SK-N-SH (cell line): ENCODE measurements at regions not wholly inside any gene's neighbourhood (a gene's known extent, or its start where the extent isn't known, plus 50 kb on each side); places are given as distances from the start of the nearest gene placed in this dataset.

ENCODE experiments used
- CTCF ChIA-PET: fragments of 300-600, 350-600 bp; formaldehyde crosslinking; extraction: SDS; loops from one replicate; lab custom pipeline; 2021; lab: Yijun Ruan, JAX
- POLR2A ChIA-PET: fragments of 350-600 bp; sonication (Branson Sonifier 250); formaldehyde crosslinking; extraction: SDS; loops from one replicate; lab custom pipeline; 2020; ENCODE audit warnings: antibody characterized with exemption, inconsistent platforms; lab: Yijun Ruan, JAX
- DNase-seq: peaks from one replicate; pipeline ENCODE4 v3.0.0; 2012
- H2AFZ ChIP-seq: fragments of 200-600 bp; sonication (generic); 2 replicates; pipeline ENCODE4 v1.8.1; 2016; ENCODE audit warnings: antibody characterized with exemption, mild to moderate bottlenecking, low read depth
- H3F3A ChIP-seq: fragments of 200-600 bp; sonication (generic); replicated peaks from 2 replicates; pipeline ENCODE3; 2016; ENCODE audit warnings: antibody characterized with exemption, mild to moderate bottlenecking; ENCODE audit not compliant: insufficient read depth
- H3K27ac ChIP-seq, 2 experiments: fragments of 200-500 bp in 1 of 2; fragments of 200-600 bp in 1 of 2; sonication (Bioruptor generic) in 1 of 2; sonication (generic), shearing (Covaris generic) in 1 of 2; 2 replicates each; pipeline versions ENCODE4 v1.5.1 to v1.6.1; 2014 to 2016; ENCODE audit warnings: low read depth in 2 of 2, inconsistent platforms in 1 of 2, low read length in 1 of 2, mild to moderate bottlenecking in 1 of 2, mixed read lengths in 1 of 2
- H3K27me3 ChIP-seq: fragments of 200-600 bp; sonication (generic), shearing (Covaris generic); 2 replicates; pipeline ENCODE4 v1.6.1; 2016; ENCODE audit warnings: mixed run types; ENCODE audit not compliant: insufficient read depth
- H3K36me3 ChIP-seq, 2 experiments: fragments of 200-500 bp in 1 of 2; fragments of 200-600 bp in 1 of 2; sonication (Bioruptor generic) in 1 of 2; sonication (generic) in 1 of 2; replicated peaks in 1 of 2; 2 replicates each; pipeline versions ENCODE3 to v1.5.1; 2014 to 2016; ENCODE audit warnings: low read length in 1 of 2, mild to moderate bottlenecking in 1 of 2; ENCODE audit not compliant: insufficient read depth in 2 of 2, control insufficient read depth in 1 of 2
- H3K4me1 ChIP-seq, 2 experiments: fragments of 200-500 bp in 1 of 2; fragments of 200-600 bp in 1 of 2; sonication (Bioruptor generic) in 1 of 2; sonication (generic), shearing (Covaris generic) in 1 of 2; 2 replicates each; pipeline versions ENCODE4 v1.5.1 to v1.6.1; 2014 to 2016; ENCODE audit warnings: low read depth in 1 of 2, low read length in 1 of 2, mixed run types in 1 of 2; ENCODE audit not compliant: insufficient read depth in 2 of 2, control insufficient read depth in 1 of 2
- H3K4me2 ChIP-seq: fragments of 200-600 bp; sonication (generic), shearing (Covaris generic); 2 replicates; pipeline ENCODE4 v1.6.1; 2017; ENCODE audit warnings: mixed run types
- H3K4me3 ChIP-seq, 2 experiments: fragments of 200-500 bp in 1 of 2; fragments of 200-600 bp in 1 of 2; sonication (Bioruptor generic) in 1 of 2; sonication (generic), shearing (Covaris generic) in 1 of 2; 2 replicates each; pipeline versions ENCODE4 v1.5.1 to v1.8.1; 2014 to 2016; ENCODE audit warnings: low read depth in 2 of 2, inconsistent platforms in 1 of 2, low read length in 1 of 2, mild to moderate bottlenecking in 1 of 2, mixed read lengths in 1 of 2, moderate library complexity in 1 of 2
- H3K79me2 ChIP-seq: fragments of 200-600 bp; sonication (generic); 2 replicates; pipeline ENCODE4 v1.8.1; 2017; ENCODE audit warnings: mild to moderate bottlenecking; ENCODE audit not compliant: insufficient read depth
- H3K9ac ChIP-seq: fragments of 200-600 bp; sonication (generic); 2 replicates; pipeline ENCODE4 v1.6.1; 2017; ENCODE audit warnings: mixed run types
- H3K9me2 ChIP-seq: fragments of 200-600 bp; sonication (generic); 2 replicates; pipeline ENCODE4 v1.6.1; 2017; ENCODE audit warnings: mixed run types
- H3K9me3 ChIP-seq: fragments of 200-600 bp; sonication (generic); 2 replicates; pipeline ENCODE4 v1.6.1; 2017; ENCODE audit warnings: mixed run types, mild to moderate bottlenecking, moderate library complexity
- H4K20me1 ChIP-seq: fragments of 200-600 bp; sonication (generic); 2 replicates; pipeline ENCODE4 v1.6.1; 2017; ENCODE audit warnings: mild to moderate bottlenecking, mixed run types; ENCODE audit not compliant: insufficient read depth
- ELF1 ChIP-seq: IDR thresholded peaks from 2 replicates; pipeline ENCODE4 v1.4.0; 2012
- FOXM1 ChIP-seq: IDR thresholded peaks from 2 replicates; pipeline ENCODE4 v1.4.0; 2012; ENCODE audit warnings: low read depth, mild to moderate bottlenecking
- GABPA ChIP-seq: IDR thresholded peaks from 2 replicates; pipeline ENCODE4 v1.4.0; 2012; ENCODE audit warnings: low read depth, mild to moderate bottlenecking
- JUND ChIP-seq: IDR thresholded peaks from 2 replicates; pipeline ENCODE4 v1.4.0; 2012
- MEF2A ChIP-seq: IDR thresholded peaks from 2 replicates; pipeline ENCODE4 v1.4.0; 2012; ENCODE audit warnings: low read depth, borderline replicate concordance
- NRF1 ChIP-seq: IDR thresholded peaks from 2 replicates; pipeline ENCODE4 v1.6.1; 2012; ENCODE audit warnings: low read depth, mild to moderate bottlenecking, low read length
- RAD21 ChIP-seq: IDR thresholded peaks from 2 replicates; pipeline ENCODE4 v1.6.1; 2012; ENCODE audit warnings: mild to moderate bottlenecking, low read length
- TEAD4 ChIP-seq: IDR thresholded peaks from 2 replicates; pipeline ENCODE4 v1.4.0; 2012; ENCODE audit warnings: mild to moderate bottlenecking, borderline replicate concordance; ENCODE audit not compliant: insufficient read depth
- YY1 ChIP-seq: IDR thresholded peaks from 2 replicates; pipeline ENCODE4 v1.4.0; 2012; ENCODE audit warnings: low read depth, mild to moderate bottlenecking
- WGBS: methylation state at CpG from one replicate; pipeline ENCODE4 v1.1.6; 2017; ENCODE audit warnings: low lambda C conversion rate; 5-methylcytosine and 5-hydroxymethylcytosine counted together
- TF ChIP-seq, protein P1 (sequence below): fragments of 150-350 bp; IDR thresholded peaks from 2 replicates; pipeline ENCODE4 v1.6.1; 2016; ENCODE audit warnings: mild to moderate bottlenecking, low read depth, low read length

DNA sequence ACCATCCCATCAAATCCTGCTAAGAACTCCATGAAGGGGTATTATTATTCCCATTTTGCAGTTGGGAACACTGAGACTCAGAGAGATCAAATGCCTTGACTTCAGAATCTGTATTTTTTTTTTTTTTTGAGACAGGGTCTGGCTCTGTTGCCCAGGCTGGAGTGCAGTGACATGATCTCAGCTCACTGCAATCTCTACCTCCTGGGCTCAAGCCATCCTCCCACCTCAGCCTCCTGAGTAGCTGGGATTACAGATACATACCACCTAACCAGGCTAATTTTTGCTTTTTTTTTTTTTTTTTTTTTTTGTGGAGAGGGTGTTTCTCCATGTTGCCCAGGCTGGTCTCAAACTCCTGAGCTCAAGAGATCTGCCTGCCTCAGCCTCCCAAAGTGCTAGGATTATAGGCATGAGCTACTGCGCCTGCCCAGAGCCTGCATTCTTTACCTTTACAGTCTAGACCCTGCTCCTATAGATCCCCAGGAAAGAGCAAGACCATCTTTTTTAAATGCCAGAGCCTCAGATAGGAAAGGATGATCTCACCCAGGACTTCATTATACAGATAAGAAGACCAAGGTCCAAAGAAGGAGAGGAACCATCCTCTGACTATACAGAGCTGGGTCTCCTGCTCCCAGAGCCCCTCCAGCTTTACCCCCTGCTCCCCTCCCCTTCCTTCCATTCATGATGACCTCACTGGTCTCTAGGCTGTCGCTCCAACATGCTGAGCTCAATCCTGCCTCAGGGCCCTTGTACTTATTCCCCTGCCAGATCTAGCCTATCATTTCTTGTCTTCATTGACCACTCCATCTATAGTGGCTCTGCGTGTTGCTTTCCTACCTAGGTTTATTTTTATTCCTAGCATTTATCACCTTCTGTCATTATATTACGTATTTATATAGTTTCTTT, 138.6 kb downstream of the CEBPB start:
- no peak overlapping the region for H3K9ac ChIP-seq
- no peaks in the 10 kb centered on the region for H4K20me1 ChIP-seq
- ChIA-PET POLR2A (no interaction called here), CTCF (interaction anchor here (1.4 kb wide), 1 partner anchor 16 kb away, joined by 4 read pairs; no protein-coding TSS in a partner anchor)
- no peaks in the 10 kb centered on the region for H3K79me2 ChIP-seq
- no peak for DNase-seq
- H3K9me2 ChIP-seq = no peaks in the 10 kb centered on the region
- no peak overlapping the region for H2AFZ ChIP-seq
- H3F3A ChIP-seq = no peaks in the 10 kb centered on the region
- no peak overlapping the region for H3K4me3 ChIP-seq
- H3K4me1 ChIP-seq = no peaks in the 10 kb centered on the region
- H3K27me3 ChIP-seq = no peaks in the 10 kb centered on the region
- H3K9me3 ChIP-seq = no peaks in the 10 kb centered on the region
- H3K4me2 ChIP-seq = no peak overlapping the region
- H3K27ac ChIP-seq = no peak overlapping the region
- WGBS = 86% methylated on average over 4 of the region's 4 CpGs
- no peaks in the 10 kb centered on the region for H3K36me3 ChIP-seq
- TF ChIP-seq YY1 (no peak), FOXM1 (no peak)
- TF ChIP-seq, protein P1, sequence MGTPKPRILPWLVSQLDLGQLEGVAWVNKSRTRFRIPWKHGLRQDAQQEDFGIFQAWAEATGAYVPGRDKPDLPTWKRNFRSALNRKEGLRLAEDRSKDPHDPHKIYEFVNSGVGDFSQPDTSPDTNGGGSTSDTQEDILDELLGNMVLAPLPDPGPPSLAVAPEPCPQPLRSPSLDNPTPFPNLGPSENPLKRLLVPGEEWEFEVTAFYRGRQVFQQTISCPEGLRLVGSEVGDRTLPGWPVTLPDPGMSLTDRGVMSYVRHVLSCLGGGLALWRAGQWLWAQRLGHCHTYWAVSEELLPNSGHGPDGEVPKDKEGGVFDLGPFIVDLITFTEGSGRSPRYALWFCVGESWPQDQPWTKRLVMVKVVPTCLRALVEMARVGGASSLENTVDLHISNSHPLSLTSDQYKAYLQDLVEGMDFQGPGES = no peak

DNA sequence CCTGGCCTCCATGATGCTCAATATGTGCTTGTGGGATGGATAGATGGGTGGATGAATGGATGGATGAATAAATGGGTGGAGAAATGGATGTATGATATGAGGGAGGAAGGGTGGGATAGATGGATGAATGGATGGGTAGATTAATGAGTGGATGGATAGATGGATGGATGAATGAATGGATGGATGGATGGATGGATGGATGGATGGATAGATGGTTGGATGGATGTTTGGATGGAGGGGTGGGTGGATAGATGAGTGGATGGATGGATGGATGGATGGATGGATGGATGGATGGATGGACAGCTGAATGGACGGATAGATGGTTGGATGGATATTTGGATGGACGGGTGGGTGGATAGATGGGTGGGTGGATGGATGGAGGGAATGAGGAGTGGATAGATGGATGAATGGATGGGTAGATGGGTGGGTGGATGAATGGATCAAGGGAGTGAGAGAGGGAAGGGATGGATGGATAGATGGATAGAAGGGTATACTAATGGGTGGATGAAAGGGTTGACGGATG, 139.4 kb downstream of the CEBPB start:
- WGBS = 89% methylated on average over 3 of the region's 3 CpGs
- H3K79me2 ChIP-seq = no peaks in the 10 kb centered on the region
- no peaks in the 10 kb centered on the region for H3K4me1 ChIP-seq
- no peak overlapping the region for H3K4me3 ChIP-seq
- DNase-seq = no peak
- CTCF ChIA-PET = interaction anchor here (1.4 kb wide), 1 partner anchor 15 kb away, joined by 4 read pairs; no protein-coding TSS in a partner anchor
- no peak overlapping the region for H3K4me2 ChIP-seq
- no peak overlapping the region for H3K9ac ChIP-seq
- no peaks in the 10 kb centered on the region for H3K27me3 ChIP-seq
- no peak for TF ChIP-seq ELF1
- TF ChIP-seq GABPA = no peak
- TF ChIP-seq, all 33 proteins: peak for 0
- POLR2A ChIA-PET = no interaction called here
- no peaks in the 10 kb centered on the region for H3K9me2 ChIP-seq
- H3F3A ChIP-seq = no peaks in the 10 kb centered on the region
- H3K27ac ChIP-seq = no peak overlapping the region
- H3K9me3 ChIP-seq = no peaks in the 10 kb centered on the region
- H2AFZ ChIP-seq = no peak overlapping the region
- H3K36me3 ChIP-seq = no peaks in the 10 kb centered on the region
- H4K20me1 ChIP-seq = no peaks in the 10 kb centered on the region

DNA sequence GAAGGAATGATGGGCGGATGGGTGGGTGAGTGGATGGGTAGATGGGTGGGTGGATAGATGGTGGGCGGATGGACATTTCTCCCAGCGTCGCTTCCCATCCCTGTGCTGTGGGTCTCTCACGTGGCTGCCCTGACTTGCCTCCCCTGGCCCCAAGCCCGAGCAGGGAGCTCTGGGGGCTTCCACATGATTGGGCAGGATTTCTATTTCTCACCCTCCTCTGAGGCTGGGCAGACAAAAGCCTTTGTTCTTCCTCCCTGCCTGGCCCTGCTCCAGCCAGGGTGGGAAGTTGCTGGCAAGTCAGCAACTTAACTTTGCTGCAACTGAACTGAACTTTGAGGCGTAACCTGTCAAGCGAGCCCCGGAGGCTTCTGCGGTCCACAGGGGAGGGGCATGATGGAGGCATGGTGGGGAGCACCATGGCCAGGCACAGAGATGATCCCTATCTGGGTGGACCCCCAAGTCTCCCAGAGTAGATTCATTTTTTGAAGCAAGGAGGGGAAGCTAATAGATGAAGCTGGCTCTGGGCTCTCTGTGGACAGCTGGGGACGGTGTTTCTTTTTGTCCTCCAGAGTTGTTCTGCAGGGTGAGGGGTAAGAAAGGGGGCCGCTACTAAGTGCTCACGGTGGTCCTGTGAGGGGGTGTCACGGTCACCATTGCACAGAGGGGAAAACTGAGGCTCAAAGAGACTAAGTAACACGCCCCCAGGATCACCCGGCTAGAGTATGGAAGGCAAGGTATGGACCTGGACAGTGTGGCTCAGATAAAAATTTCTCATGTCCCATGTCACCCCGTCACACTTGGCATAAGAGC, 140.1 kb downstream of the CEBPB start:
- Histone ChIP-seq H3K27ac (no peak overlapping the region), H3F3A (no peaks in the 10 kb centered on the region), H3K9me3 (no peaks in the 10 kb centered on the region), H3K27me3 (no peaks in the 10 kb centered on the region), H3K79me2 (no peaks in the 10 kb centered on the region), H3K4me3 (no peak overlapping the region), H3K9ac (no peak overlapping the region), H3K4me2 (no peak overlapping the region), H3K4me1 (no peaks in the 10 kb centered on the region), H4K20me1 (no peaks in the 10 kb centered on the region), H3K9me2 (no peaks in the 10 kb centered on the region), H2AFZ (no peak overlapping the region), H3K36me3 (no peaks in the 10 kb centered on the region)
- WGBS = 80% methylated on average over 15 of the region's 17 CpGs
- CTCF ChIA-PET = interaction anchor here (1.4 kb wide), 1 partner anchor 15 kb away, joined by 4 read pairs; no protein-coding TSS in a partner anchor
- POLR2A ChIA-PET = no interaction called here
- no peak for TF ChIP-seq RAD21
- no peak for TF ChIP-seq MEF2A
- no peak for TF ChIP-seq NRF1
- TF ChIP-seq ELF1 = no peak
- TF ChIP-seq JUND = no peak
- no peak for TF ChIP-seq TEAD4
- DNase-seq = no peak
